G401 (cell line): ENCODE measurements at regions not wholly inside any gene's neighbourhood (a gene's known extent, or its start where the extent isn't known, plus 50 kb on each side); places are given as distances from the start of the nearest gene placed in this dataset.

Source experiments
- DNase-seq: peaks from one replicate; pipeline ENCODE4 v3.0.0-alpha.2; 2015; ENCODE audit warnings: low spot score
- in situ Hi-C: cut with HindIII; loops from 2 replicates; pipeline ENCODE4 v1.10.0; 2016; ENCODE audit warnings: low sequenced_read_pairs, mixed read lengths

GRCh38 chr11:101668236-101668635, 84.4 kb upstream of the TRPC6 start:
- DNase-seq: no peak
- in situ Hi-C loops: no loop called here

- in situ Hi-C loops: no loop called here
- DNase-seq: no peak
Observed at GRCh38 chr11:101666916-101667315, 83.1 kb upstream of the TRPC6 start.

- no peak for DNase-seq
- in situ Hi-C loops: no loop called here
Observed at GRCh38 chr11:101661559-101661958, 77.8 kb upstream of the TRPC6 start.
